ENCODE measurements at regions not wholly inside any gene's neighbourhood (a gene's known extent, or its start where the extent isn't known, plus 50 kb on each side); places are given as distances from the start of the nearest gene placed in this dataset.
"Not testable (repeated sequence)": the region's sequence is repeated elsewhere in the genome, so short reads cannot be mapped to it uniquely, and the experiment has no call there.

DNA sequence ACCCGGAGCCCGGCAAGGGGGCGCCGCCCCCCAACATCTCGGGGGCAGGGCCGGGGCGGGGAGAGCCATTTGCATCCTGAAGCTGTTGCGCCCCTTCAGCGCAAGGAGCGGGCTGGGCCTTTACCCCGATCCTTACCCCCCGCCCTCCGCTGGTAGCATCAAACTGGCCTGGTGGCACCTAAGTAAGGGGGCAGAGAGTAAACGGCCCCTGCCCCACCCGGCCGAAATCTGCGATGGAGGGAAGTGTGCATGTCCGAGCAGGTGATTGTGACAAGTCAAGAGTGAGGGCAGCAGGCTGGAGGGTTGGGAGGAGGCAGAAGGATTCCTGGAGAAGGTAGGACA, 101.2 kb downstream of the ESM1 start:
- DNase-seq (ENCODE audit: low read depth): no peak

DNA sequence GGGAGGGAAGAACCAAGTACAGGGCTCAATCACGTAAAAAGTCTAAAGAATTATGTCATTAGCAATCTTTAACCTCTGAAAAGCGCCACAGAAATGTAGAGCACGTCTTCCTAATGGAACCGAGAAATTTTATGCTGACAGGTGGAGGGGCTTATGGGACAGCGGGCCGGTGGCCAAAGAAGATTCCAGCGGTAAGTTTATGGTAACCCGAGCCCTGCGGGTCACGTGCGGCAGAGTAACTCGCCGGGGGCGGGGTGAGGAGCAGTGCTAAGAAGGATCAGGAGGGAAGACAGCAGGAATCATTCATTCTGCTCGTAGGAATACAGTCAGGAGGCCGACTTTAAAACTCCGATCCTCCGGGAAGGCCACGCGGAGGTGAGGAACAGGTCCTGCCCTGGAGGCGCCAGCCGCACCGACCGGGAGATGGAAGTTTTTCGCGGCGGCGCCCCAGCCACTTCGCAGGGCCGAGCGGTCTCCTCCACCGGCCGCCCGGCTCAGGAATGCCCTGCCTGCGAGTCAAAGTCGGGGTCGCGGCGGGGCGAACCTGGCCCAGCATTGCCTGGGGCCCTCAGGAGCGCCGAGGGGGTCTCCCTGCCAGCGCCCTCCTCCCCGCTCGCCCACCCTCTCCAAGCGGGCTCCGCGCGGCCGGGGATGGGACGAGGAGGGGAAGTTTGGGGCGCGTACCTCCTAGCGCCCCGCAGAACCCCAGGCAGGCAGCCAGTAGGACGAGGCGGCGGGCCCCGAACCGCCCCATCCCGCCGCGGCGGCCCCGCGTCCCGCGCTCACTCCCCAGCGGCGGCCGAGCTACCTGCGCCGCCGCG, 101.8 kb downstream of the ESM1 start:
- DNase-seq (ENCODE audit: low read depth): peak; percentile 49

DNA sequence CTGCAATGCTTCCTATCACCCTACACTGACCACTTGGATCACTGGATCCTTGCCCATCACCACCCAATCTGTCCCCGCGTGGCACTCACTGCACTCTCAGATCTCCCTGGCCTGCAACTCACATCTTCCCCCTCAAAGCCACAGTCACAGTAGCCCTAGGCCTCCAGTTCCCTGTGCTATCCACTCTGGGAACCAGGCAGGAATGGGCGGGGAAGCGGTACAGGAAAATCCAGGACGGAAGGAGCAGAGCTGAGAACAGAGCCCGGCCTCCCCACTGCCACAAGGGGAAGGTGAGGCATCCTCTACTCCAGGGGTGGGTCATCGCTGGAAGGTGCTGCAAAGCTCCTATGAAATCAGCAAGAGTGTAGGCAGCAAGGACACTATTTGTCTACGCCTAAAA, 102.6 kb downstream of the ESM1 start:
- DNase-seq (ENCODE audit: low read depth): no peak

DNA sequence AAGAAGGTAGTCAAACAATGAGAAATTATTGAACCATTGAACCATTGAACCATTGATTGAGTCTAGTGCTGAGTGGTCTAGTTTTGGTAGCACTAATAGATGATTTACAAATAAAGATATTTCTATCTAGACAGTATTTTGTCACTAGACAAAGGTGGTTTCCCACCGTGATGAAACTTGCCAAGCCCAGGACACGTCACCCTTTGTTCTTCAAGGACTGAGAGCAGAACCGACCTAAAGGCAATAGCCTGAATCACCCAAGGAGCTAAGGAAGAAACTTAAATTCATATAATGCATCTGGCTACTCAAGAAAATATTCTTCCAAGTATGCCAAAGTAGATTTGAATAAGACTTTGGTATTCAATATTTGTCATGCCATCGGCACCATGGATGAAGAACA, 103.3 kb downstream of the ESM1 start:
- DNase-seq (ENCODE audit: low read depth): peak; percentile 61

DNA sequence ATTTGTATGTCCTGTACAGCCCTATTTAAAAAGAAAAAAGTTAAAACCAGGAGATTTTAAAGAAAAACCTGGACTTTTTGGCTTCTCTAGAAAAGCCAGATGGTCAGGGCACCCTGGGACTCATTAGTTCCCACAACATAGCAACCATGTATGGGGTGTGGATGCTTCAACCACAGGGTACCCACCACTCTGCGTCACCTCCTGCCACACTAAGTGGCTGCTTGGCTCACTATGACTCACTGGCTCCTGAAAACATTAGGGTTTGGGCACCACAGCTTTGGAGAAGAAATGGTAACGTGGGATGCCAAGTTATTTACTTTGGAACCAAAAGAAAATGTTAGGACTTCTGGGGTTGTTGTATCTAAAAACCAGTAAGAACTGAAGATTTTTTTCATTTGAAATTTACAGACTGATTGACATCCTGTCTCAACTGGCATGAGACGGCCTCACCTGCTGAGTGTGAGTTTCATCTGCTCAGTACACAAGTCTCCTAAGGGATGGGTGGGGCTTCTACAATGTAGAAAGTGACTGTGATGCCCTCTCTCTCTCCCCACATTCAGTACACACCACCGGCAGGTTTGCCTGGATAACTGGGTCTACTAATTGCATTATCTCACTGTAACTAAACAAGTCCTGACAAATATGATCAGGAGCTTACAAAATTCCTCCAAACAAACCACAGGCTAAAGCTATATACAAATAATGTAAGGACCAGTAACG, 103.9 kb downstream of the ESM1 start:
- peak; percentile 95 for DNase-seq (ENCODE audit: low read depth)

DNA sequence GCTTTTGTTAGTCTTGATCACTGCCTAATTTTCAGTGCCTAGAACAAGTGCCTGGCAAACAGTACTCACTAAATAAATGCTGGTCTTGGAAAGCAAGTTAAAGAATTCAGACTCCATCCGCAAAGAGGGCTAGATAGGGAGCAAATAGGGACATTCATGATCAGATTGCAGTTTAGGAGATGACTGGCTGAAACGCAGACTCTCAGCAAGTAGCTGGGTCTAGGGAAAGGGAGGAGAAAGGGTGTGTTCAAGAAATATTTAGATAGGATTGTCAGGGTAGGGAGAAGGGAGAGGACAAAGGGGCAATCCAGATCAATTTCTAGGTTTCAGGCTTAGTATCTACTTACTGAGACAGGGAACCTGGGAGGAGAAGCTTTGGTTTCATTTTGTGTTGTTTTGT, 108.4 kb downstream of the ESM1 start:
- DNase-seq (ENCODE audit: low read depth): no peak

DNA sequence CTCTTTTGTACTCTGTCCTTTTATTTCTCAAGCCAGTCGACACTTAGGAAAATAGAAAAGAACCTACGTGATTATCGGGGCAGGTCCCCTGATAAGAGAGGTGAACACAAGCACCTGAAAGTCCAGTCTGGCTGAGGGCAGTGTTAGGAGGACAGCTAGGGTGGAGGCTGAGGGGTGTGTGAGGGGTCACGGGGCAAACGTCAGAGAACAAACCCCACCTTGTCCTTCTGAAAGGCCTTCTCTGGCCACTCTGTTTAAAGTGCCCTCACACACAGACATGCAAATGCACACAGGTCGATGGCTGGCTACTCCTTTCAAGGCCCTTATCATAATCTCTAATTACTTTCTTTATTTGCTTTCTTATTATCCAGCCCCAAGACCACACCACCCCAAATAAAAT, 108.8 kb downstream of the ESM1 start:
- no peak for DNase-seq (ENCODE audit: low read depth)

DNA sequence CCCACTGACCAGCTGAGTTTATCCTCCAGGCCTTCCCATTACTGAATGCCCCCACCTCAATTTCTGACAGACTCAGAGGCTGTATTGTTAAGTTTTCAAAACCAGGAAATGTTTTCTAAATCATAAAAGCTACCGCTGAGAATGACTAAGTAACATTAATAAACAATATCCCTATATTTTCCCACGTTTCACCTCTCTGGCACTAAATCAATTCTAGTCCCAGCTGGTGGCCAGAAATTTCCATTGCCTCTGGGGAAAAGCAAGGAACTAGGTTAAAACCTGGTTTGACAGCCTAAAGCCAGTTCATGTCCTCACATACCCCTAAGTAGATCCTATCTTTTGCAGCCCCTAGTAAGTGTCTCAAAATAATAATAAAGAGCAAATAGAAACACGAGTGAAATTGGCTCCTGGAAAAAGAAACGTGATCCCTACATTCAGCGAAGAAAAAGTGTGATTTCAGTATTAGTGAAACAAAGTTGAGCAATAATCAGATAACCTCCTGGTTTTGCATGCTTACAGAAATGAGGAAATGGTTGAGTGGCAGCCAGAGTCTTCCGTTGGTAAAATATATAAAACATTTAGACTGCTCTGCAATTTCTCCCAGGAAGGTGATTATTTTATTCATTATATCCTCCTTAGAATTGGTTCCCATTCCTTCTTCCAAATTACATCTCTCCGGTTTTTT, 110.9 kb downstream of the ESM1 start:
- peak; percentile 88 for DNase-seq (ENCODE audit: low read depth)

DNA sequence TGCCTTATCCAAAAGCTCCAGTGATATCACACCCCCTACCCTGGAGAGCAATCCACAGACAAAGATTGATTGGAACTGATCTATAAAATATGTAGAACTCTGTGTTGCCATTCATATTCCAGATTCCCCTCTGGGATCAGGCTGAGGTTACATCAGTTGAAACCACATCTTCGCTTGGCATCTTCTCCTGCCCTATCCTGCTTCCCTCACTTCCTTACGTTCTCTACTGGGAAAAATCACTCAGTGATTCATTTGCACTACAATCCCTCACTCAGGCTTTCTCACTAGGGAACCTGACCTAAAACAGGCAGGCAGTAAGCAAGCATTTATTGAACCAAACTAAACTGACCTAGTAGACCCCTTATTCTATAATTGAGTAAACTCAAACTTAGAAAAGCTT, 111.7 kb downstream of the ESM1 start:
- peak; percentile 78 for DNase-seq (ENCODE audit: low read depth)

DNA sequence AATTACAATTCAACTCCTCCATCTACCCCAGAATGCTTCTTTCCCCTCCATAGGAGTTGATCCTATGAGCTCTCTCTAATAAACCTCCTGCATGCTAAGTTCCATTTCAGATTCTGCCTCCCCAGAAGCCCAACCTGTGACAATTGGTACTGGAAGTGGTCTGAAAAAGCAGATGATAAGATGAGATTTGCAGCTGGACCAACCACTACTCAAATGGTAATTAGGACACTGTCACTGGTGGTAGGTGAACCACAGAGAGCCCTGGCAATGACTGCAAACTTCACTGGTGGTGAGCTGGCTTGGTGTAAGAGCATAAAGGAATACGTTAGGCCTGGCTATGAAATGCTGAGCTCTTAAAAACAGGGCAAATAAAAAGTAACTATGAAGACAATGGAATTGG, 112.6 kb downstream of the ESM1 start:
- DNase-seq (ENCODE audit: low read depth): no peak

DNA sequence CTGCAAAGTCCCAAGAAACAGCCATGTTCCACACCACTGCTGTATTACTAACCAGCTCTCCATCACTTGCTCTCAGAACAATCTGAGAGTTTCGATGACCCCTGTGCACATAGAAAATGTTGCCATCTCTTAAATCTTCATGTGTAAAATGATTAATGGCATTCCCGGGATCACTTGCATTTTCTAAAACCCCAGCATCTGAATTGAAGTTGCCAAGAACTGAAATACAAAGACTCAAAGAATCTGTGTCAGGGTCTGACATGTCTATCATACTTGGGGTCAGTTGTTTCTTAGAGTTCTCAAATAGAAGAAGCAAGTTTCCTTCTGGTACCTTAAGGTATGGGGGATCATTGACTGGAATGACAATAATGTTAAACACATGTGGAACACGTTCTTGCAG, 115.1 kb downstream of the ESM1 start:
- DNase-seq (ENCODE audit: low read depth): no peak

DNA sequence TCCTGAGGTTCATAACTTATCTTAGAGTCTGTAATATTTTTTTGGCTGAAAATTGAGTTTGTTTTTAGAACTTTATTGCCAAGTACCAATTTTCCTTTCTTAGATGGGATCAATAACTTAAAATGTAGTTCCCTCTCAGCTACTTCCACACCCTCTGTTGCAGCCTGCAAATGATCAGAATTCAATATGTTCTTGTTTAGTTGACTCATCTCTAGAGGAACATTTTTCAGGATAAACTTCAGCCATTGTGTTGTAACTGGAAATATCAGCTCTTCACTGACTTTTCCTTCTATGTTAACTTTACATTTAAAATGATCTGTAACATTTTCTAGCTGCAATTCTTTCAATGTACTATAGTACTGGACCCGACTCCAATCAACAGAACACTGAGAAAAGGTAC, 115.7 kb downstream of the ESM1 start:
- DNase-seq (ENCODE audit: low read depth): no peak

DNA sequence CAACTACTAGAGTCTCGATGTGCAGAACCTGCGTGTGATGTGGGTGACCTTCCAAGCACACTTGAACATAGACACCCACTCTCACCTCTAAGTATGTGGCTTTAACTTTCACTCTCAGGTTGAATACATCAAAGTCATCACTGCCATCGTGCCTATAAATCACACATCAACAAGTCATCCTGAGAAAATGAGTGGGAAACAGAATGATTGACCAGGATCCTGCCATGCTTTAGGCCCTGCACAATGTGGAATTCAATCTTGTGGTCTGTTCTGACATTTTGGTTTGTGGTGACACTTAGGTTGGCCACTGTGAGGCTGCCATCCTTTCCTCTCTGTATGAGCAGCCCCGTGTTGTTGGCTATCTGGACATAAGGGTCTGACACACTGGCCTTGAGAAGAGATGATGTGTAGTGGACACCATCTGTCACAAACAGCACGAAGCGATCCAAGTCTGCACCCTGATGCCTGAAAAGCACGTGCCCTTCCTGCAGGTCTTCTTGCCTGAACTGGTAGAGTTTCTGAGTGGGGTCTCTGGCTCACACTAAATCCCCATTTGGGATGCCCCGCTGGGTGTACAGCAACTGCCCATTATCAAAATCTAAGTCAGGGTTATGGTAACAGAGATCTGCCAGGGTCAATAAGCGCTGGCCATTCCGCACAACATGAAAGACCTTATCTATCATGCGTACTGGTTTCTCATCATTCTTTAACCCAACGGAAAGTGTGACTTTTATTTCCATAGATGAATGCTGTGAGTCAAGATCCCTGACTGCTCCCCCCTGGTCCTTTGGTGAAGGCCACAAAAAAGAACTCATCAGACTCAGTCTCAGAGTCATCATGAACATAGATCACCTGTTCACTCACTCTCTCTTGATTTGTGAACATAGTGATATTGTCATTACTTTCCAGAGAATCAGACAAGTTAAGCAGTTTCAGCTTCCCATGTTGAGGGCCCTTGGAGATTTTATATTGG, 116.6 kb downstream of the ESM1 start:
- no peak for DNase-seq (ENCODE audit: low read depth)

DNA sequence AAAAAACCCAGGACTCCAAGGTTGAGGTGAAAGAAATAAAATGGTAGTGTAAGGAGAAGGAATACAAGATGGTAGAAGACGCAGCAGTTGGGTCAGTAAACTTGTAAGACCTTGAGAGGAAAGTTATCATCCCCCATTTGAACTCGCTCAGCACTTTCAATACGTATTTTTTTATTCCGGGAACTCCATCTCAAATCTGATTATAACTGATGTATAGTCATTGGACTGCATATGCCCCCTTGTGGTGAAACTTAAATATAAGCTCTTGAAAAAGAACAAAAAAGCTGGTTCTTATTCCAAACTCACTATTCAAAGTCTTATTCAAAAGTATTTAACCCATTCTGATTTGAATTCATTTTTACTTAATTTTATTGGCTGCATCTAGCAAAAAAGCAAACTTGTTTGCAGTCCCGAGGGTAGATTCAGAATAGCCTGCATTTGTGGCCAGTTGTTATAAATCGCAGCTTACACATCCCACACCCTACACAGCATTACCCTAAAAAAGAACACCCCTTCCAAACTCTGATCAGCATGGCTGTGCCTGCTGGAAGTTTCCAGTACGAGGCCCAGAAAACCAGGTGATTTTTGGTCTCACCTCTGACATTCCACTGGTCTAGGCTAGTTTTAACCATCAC, 118.0 kb downstream of the ESM1 start:
- DNase-seq (ENCODE audit: low read depth): peak; percentile 65

DNA sequence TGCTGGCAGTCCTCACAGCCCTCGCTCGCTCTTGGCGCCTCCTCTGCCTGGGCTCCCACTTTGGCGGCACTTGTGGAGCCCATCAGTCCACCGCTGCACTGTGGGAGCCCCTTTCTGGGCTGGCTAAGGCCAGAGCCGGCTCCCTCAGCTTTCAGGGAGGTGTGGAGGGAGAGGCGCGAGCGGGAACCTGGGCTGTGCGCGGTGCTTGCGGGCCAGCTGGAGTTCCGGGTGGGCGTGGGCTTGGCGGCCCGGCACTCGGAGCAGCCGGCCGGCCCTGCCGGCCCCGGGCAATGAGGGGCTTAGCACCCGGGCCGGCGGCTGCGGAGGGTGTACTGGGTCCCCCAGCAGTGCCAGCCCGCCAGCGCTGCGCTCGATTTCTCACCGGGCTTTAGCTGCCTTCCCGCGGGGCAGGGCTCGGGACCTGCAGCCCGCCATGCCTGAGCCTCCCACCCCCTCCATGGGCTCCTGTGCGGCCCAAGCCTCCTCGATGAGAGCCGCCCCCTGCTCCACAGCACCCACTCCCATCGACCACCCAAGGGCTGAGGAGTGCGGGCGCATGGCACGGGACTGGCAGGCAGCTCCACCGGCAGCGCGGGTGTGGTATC, 120.4 kb downstream of the ESM1 start:
- DNase-seq (ENCODE audit: low read depth): not testable (repeated sequence)

DNA sequence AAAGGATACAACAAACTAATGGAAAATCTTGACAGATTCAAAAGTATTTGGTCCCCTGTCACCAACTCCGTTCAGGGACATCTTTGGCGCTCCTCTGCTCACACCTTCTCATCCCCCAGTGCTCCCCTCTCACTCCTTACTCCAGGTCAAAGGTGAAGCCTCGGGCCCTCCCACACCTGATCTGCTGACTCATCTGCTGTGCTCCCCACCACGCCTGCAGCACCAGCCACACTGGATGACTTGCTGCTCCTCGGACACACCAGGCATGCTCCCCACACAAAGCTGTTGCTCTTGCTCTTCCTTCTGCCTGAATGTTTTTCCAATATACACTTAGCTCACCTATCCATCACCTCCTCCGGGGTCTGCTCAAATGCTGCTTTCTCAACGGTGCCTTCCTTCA, 123.4 kb downstream of the ESM1 start:
- DNase-seq (ENCODE audit: low read depth): peak; percentile 61

DNA sequence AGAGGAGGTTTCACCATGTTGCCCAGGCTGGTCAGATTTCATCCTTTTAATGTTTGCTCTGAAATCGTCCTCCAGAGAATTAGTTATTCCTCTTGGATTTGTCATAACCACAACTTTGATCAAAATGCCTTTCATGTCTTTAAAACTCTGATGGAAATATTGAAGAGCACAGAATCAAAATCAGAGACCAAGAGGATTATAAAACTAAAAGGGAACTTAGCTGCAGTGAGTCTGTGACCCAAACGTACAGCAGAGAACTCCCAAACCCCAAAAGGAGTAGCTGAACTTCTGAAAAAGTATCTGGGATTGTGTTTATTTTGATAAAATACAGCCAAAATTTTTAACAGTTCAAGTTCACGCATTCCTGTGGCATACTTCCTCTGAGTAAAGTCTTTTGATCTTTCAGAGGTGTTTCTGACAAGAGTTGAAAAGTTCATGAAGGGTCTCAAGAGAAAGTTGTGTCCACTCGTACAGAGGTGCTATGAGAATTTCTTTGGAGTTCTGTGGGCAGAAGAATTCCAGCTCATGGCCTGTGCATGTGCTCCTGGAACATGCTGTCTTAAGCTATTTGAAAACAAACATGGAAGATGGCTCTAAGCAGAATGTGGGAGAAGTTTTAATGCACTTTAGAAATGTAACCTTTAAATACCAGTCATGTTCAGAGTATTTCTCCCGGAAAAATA, 124.0 kb downstream of the ESM1 start:
- peak; percentile 77 for DNase-seq (ENCODE audit: low read depth)

DNA sequence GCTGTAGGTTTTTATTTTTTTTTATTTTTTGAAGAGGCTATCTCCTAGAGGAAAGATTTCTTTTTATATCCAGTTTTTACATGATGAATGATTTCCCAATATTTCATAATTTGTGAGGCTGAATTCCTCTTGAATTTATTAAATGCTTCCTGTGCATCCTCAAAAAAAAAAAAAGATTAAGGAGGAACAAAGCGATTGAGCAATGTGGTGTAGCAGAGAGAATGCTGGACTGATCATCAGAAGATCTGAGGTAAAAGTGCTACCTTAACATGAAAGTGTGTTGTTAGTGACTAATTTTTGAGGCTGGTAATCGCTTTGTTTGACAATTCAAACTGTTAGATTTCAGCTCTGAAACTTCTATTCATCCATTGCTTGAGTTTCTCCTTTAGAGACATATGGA, 125.1 kb downstream of the ESM1 start:
- no peak for DNase-seq (ENCODE audit: low read depth)

DNA sequence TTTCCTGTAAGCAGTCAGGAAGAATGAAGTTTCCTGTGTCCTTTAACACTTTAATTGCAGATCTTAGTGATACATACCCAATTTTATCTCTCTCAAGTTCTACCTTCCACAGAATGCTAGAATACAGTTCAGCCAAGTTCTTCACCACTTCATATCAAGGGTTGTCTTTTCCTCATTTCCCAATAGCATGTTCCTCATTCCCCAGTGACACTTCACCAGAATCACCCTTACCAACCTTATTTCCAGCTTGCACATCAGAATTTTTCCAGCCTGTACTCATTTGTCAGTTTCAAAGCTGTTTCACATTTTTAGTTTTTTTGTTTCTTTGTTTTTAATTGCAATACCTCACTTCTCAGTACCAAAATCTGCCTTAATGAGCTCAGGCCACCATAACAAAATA, 126.1 kb downstream of the ESM1 start:
- DNase-seq (ENCODE audit: low read depth): no peak

DNA sequence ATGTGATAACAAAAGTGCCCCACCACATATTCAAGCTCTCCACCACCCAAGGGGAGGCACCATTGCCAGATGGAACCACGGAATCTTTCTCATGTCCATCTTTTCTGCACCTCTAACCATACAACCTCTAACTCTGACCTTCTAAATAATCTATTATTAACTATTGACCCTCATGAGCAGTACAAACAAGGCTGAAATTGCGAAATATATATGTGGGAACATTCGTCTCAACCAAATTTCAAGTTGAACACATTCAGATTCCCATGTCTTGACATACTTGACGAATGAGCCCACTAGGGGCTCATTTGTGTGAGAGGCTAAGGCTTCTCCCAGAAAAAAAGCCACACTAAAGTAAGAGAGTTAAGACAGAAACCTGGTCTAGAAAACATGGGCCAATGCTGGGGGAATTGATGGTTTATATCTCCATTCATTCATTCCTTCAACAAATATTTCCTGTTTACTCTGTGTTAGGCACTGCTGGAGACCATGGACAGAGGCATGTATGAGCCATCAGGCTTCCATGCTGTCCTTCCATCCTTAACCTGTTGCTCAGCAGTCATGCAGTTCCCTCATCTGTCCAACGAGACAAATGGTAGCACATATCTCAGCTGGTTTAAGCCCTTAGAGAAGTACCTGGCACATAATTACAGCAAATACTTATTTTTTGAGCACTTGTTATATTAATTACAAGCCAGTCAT, 130.4 kb downstream of the ESM1 start:
- no peak for DNase-seq (ENCODE audit: low read depth)
